ENCODE measurements at regions not wholly inside any gene's neighbourhood (a gene's known extent, or its start where the extent isn't known, plus 50 kb on each side); places are given as distances from the start of the nearest gene placed in this dataset.

DNA sequence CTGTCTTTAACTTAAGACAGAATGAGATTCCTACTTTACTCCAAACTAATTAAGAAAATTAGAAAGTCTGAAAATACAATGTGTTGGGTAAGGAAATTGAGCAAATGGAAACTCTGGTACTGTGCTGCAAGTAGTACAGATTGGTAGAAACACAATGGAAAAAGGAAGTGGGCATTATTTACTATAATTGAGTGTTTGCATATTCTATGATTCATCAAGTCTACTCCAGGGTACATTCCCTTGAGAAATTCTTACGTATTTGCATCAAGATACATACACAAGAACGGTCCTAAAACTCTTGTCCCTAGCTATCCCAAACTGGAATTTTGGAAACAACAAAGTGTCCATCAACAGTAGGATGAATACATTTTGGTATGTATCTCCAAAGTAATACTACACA, 123.5 kb upstream of the TARS1 start:
- TF ChIP-seq GATAD2B (IDR thresholded peaks at IDR 0.05; ENCODE audit: borderline replicate concordance) (no peak), EWSR1 (IDR thresholded peaks at IDR 0.05; ENCODE audit: borderline replicate concordance, low read depth, partially characterized antibody) (no peak), BRD9 (IDR thresholded peaks at IDR 0.05; ENCODE audit: low read depth, partially characterized antibody) (no peak), FOS (IDR thresholded peaks at IDR 0.05; ENCODE audit: extremely low read depth, insufficient read length) (no peak), SNIP1 (IDR thresholded peaks at IDR 0.05; ENCODE audit: low read depth) (no peak), RAD21 (CRISPR knock-in tag; conservative IDR thresholded peaks at IDR 0.05 in 1 of 2, IDR thresholded peaks at IDR 0.05 in 1 of 2) (no peak), POLR3A (IDR thresholded peaks at IDR 0.05; ENCODE audit: borderline replicate concordance, extremely low read depth, insufficient read depth, insufficient read length) (no peak)
- TF ChIP-seq, protein P1, sequence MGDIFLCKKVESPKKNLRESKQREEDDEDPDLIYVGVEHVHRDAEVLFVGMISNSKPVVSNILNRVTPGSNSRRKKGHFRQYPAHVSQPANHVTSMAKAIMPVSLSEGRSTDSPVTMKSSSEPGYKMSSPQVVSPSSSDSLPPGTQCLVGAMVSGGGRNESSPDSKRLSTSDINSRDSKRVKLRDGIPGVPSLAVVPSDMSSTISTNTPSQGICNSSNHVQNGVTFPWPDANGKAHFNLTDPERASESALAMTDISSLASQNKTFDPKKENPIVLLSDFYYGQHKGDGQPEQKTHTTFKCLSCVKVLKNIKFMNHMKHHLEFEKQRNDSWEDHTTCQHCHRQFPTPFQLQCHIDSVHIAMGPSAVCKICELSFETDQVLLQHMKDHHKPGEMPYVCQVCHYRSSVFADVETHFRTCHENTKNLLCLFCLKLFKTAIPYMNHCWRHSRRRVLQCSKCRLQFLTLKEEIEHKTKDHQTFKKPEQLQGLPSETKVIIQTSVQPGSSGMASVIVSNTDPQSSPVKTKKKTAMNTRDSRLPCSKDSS (IDR thresholded peaks at IDR 0.05; ENCODE audit: low read depth, partially characterized antibody): no peak
- TF ChIP-seq, protein P2, sequence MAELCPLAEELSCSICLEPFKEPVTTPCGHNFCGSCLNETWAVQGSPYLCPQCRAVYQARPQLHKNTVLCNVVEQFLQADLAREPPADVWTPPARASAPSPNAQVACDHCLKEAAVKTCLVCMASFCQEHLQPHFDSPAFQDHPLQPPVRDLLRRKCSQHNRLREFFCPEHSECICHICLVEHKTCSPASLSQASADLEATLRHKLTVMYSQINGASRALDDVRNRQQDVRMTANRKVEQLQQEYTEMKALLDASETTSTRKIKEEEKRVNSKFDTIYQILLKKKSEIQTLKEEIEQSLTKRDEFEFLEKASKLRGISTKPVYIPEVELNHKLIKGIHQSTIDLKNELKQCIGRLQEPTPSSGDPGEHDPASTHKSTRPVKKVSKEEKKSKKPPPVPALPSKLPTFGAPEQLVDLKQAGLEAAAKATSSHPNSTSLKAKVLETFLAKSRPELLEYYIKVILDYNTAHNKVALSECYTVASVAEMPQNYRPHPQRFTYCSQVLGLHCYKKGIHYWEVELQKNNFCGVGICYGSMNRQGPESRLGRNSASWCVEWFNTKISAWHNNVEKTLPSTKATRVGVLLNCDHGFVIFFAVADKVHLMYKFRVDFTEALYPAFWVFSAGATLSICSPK (IDR thresholded peaks at IDR 0.05; ENCODE audit: borderline replicate concordance): no peak
- TF ChIP-seq, protein P3, sequence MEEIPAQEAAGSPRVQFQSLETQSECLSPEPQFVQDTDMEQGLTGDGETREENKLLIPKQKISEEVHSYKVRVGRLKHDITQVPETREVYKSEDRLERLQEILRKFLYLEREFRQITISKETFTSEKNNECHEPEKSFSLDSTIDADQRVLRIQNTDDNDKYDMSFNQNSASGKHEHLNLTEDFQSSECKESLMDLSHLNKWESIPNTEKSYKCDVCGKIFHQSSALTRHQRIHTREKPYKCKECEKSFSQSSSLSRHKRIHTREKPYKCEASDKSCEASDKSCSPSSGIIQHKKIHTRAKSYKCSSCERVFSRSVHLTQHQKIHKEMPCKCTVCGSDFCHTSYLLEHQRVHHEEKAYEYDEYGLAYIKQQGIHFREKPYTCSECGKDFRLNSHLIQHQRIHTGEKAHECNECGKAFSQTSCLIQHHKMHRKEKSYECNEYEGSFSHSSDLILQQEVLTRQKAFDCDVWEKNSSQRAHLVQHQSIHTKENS (CRISPR knock-in tag; IDR thresholded peaks at IDR 0.05): no peak
- Histone ChIP-seq H4K20me1 (replicated peaks; ENCODE audit: control insufficient read depth, insufficient read depth, low read length) (no peaks in the 10 kb centered on the region), H3K27ac (ENCODE audit: extremely low read depth, low read depth, low read length) (no peak overlapping the region), H3K9me1 (ENCODE audit: control insufficient read depth, insufficient read depth, low read length) (no peaks in the 10 kb centered on the region), H3K9me3 (replicated peaks; ENCODE audit: control insufficient read depth, insufficient read depth, low read depth, low read length) (no peaks in the 10 kb centered on the region), H3K4me1 (replicated peaks in 1 of 2; ENCODE audit: control insufficient read depth in 2 of 2, insufficient read depth in 2 of 2, low read length in 2 of 2) (no peaks in the 10 kb centered on the region), H3K27me3 (ENCODE audit: control insufficient read depth in 2 of 2, insufficient read depth in 2 of 2, low read length in 2 of 2) (no peaks in the 10 kb centered on the region), H2AFZ (ENCODE audit: low read depth, low read length) (no peak overlapping the region), H3K4me2 (ENCODE audit: insufficient read depth, low read length) (no peak overlapping the region), H3K9ac (ENCODE audit: insufficient read depth in 1 of 2, low read depth in 2 of 2, low read length in 2 of 2) (no peak overlapping the region), H3K4me3 (no peak overlapping the region), H3K36me3 (ENCODE audit: control insufficient read depth, insufficient read depth, low read length) (no peaks in the 10 kb centered on the region), H3K79me2 (ENCODE audit: control insufficient read depth, insufficient read depth, low read length) (no peaks in the 10 kb centered on the region)
- BruUV-seq (replicated peaks): no TSS peak
- DNase-seq (ENCODE audit: extremely low read depth in 1 of 4, low spot score in 3 of 4) (no peak), ATAC-seq (no peak), FAIRE-seq (no peak)
- POLR2A ChIA-PET: no interaction called here
- intact Hi-C loops (cut with micrococcal nuclease): no loop called here
- in situ Hi-C loops (cut with MboI): no loop called here
- 3% methylated on average over 2 of the region's 2 CpGs for WGBS (ENCODE audit: insufficient coverage, low coverage, missing lambda C conversion rate)
- CTCF ChIA-PET (ENCODE audit: low intra/inter-chr PET ratio): no interaction called here
